ENCODE measurements at regions not wholly inside any gene's neighbourhood (a gene's known extent, or its start where the extent isn't known, plus 50 kb on each side); places are given as distances from the start of the nearest gene placed in this dataset.

DNA sequence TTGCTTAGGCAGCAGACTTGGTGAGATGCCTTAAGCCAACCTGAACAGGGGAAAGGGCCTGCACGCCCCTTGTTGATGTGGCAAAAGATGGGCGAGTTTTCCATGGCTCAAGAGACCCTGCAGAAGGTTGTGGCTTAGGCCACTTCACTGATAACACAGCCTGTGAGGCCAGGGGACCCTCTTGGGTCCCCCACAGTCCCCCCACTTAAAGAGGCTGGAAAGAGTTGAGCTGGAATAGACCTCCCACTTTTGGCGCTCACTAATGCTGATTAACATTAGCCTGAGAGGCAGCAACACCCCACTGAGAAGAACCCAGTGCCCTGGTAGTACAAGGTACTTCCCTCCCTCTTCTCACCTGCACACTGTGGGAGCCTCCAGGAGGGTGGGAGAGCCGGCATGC, 107.5 kb downstream of the TRIM29 start:
- TF ChIP-seq CTCF (IDR thresholded peaks at IDR 0.05; ENCODE audit: low read length): no peak
- no peak for TF ChIP-seq EZH2 (IDR thresholded peaks at IDR 0.05; ENCODE audit: borderline replicate concordance, low read length)

All from OCI-LY1 (cell line).